ENCODE measurements at regions not wholly inside any gene's neighbourhood (a gene's known extent, or its start where the extent isn't known, plus 50 kb on each side); places are given as distances from the start of the nearest gene placed in this dataset.

- ATAC-seq (ENCODE audit: low read depth) = no peak
- H3K27ac Mint-ChIP-seq = no peak overlapping the region
- H3K27me3 Mint-ChIP-seq = peaks cover 14% of the 10 kb centered on the region
- H3K9me3 Mint-ChIP-seq = peaks cover 10% of the 10 kb centered on the region
- ChIA-PET CTCF (no interaction called here), POLR2A (no interaction called here)
- no peak for TF ChIP-seq CTCF (IDR thresholded peaks at IDR 0.05)
- intact Hi-C loops (cut with micrococcal nuclease) = no loop called here
- DNase-seq = no peak
- no peak overlapping the region for H3K4me3 Mint-ChIP-seq
- no peaks in the 10 kb centered on the region for H3K36me3 Mint-ChIP-seq (ENCODE audit: low read depth)
- no peaks in the 10 kb centered on the region for H3K4me1 Mint-ChIP-seq
Measured at GRCh38 chr2:217045700-217046475, 186.0 kb upstream of the TNP1 start.

GRCh38 chr2:217040099-217040498 is 180.2 kb upstream of the TNP1 start:
- Mint-ChIP-seq H3K4me3 (no peak overlapping the region), H3K9me3 (peaks cover 10% of the 10 kb centered on the region), H3K27ac (no peak overlapping the region), H3K27me3 (peaks cover 7% of the 10 kb centered on the region), H3K4me1 (no peaks in the 10 kb centered on the region), H3K36me3 (ENCODE audit: low read depth) (no peaks in the 10 kb centered on the region)
- TF ChIP-seq CTCF (IDR thresholded peaks at IDR 0.05) = no peak
- ATAC-seq (ENCODE audit: low read depth) = no peak
- DNase-seq = no peak
- ChIA-PET CTCF (no interaction called here), POLR2A (no interaction called here)
- intact Hi-C loops (cut with micrococcal nuclease) = no loop called here

- POLR2A ChIA-PET = no interaction called here
- no peaks in the 10 kb centered on the region for H3K4me1 Mint-ChIP-seq
- no peak overlapping the region for H3K4me3 Mint-ChIP-seq
Measured at GRCh38 chr2:217038001-217038400, 178.1 kb upstream of the TNP1 start.

GRCh38 chr2:217037353-217037752 is 177.5 kb upstream of the TNP1 start:
- peaks cover 9% of the 10 kb centered on the region for H3K9me3 Mint-ChIP-seq
- ATAC-seq (ENCODE audit: low read depth) = no peak
- intact Hi-C loops (cut with micrococcal nuclease) = no loop called here
- H3K36me3 Mint-ChIP-seq (ENCODE audit: low read depth) = no peaks in the 10 kb centered on the region
- no peak overlapping the region for H3K27ac Mint-ChIP-seq
- CTCF ChIA-PET = no interaction called here
- no peak overlapping the region for H3K4me3 Mint-ChIP-seq
- DNase-seq = no peak
- POLR2A ChIA-PET = no interaction called here
- H3K4me1 Mint-ChIP-seq = no peaks in the 10 kb centered on the region
- TF ChIP-seq CTCF (IDR thresholded peaks at IDR 0.05) = no peak
- H3K27me3 Mint-ChIP-seq = peaks cover 7% of the 10 kb centered on the region

More at GRCh38 chr2:217038001-217038400, 178.1 kb upstream of the TNP1 start:
- H3K9me3 Mint-ChIP-seq = peaks cover 10% of the 10 kb centered on the region
- intact Hi-C loops (cut with micrococcal nuclease) = no loop called here
- TF ChIP-seq CTCF (IDR thresholded peaks at IDR 0.05) = no peak
- H3K36me3 Mint-ChIP-seq (ENCODE audit: low read depth) = no peaks in the 10 kb centered on the region
- no peak overlapping the region for H3K27ac Mint-ChIP-seq
- ATAC-seq (ENCODE audit: low read depth) (no peak), DNase-seq (no peak)
- CTCF ChIA-PET = no interaction called here
- H3K27me3 Mint-ChIP-seq = peaks cover 7% of the 10 kb centered on the region

- peaks cover 5% of the 10 kb centered on the region for H3K27me3 Mint-ChIP-seq
- intact Hi-C loops (cut with micrococcal nuclease) = no loop called here
- DNase-seq = no peak
- H3K9me3 Mint-ChIP-seq = no peaks in the 10 kb centered on the region
- no peak overlapping the region for H3K27ac Mint-ChIP-seq
- no peak for ATAC-seq (ENCODE audit: low read depth)
- CTCF ChIA-PET = no interaction called here
- H3K36me3 Mint-ChIP-seq (ENCODE audit: low read depth) = no peaks in the 10 kb centered on the region
- no peak for TF ChIP-seq CTCF (IDR thresholded peaks at IDR 0.05)
- no peaks in the 10 kb centered on the region for H3K4me1 Mint-ChIP-seq
- H3K4me3 Mint-ChIP-seq = no peak overlapping the region
- POLR2A ChIA-PET = no interaction called here
Measured at GRCh38 chr2:217035967-217036366, 176.1 kb upstream of the TNP1 start.

Data from activated B cell treated with CpG ODN at 0.5 μM for 24 hours (primary cell).